Neural cell (in vitro differentiated cells): ENCODE measurements at regions not wholly inside any gene's neighbourhood (a gene's known extent, or its start where the extent isn't known, plus 50 kb on each side); places are given as distances from the start of the nearest gene placed in this dataset.

Source experiments
- H2AFZ ChIP-seq: fragments of 200-600, 300-800 bp; sonication (generic), shearing (Covaris generic); 2 replicates; pipeline ENCODE4 v1.6.0; 2014; ENCODE audit warnings: low read depth, mild to moderate bottlenecking, antibody characterized with exemption, low read length, moderate library complexity
- H3F3A ChIP-seq: fragments of 200-600 bp; shearing (Covaris generic); 2 replicates; pipeline ENCODE4 v1.6.1; 2016; ENCODE audit warnings: mild to moderate bottlenecking, moderate library complexity, mixed read lengths, antibody characterized with exemption, low read length; ENCODE audit not compliant: insufficient read depth, poor library complexity, severe bottlenecking
- H3K27ac ChIP-seq: fragments of 200-600, 300-800 bp; sonication (generic), shearing (Covaris generic); 2 replicates; pipeline ENCODE4 v1.5.1; 2014; ENCODE audit warnings: mild to moderate bottlenecking, low read length, moderate library complexity
- H3K27me3 ChIP-seq: fragments of 300-800, 200-600 bp; sonication (generic), shearing (Covaris generic); 2 replicates; pipeline ENCODE4 v1.6.0; 2014; ENCODE audit warnings: mild to moderate bottlenecking, low read depth, low read length, moderate library complexity; ENCODE audit not compliant: insufficient read depth
- H3K36me3 ChIP-seq: fragments of 300-800, 200-600 bp; sonication (generic), shearing (Covaris generic); 2 replicates; pipeline ENCODE4 v1.5.1; 2014; ENCODE audit warnings: mild to moderate bottlenecking, antibody characterized with exemption, low read length, moderate library complexity; ENCODE audit not compliant: insufficient read depth
- H3K4me2 ChIP-seq: fragments of 300-800, 200-600 bp; sonication (generic), shearing (Covaris generic); 2 replicates; pipeline ENCODE4 v1.6.0; 2014; ENCODE audit warnings: mild to moderate bottlenecking, low read length
- H3K4me3 ChIP-seq: fragments of 300-800, 200-600 bp; sonication (generic), shearing (Covaris generic); 2 replicates; pipeline ENCODE4 v1.5.1; 2014; ENCODE audit warnings: mild to moderate bottlenecking, low read length, moderate library complexity
- H3K79me2 ChIP-seq: fragments of 200-600 bp; shearing (Covaris generic); replicated peaks from 2 replicates; pipeline ENCODE4 v1.6.0; 2014; ENCODE audit warnings: mild to moderate bottlenecking, low read length, moderate library complexity; ENCODE audit not compliant: insufficient read depth
- H3K9ac ChIP-seq: fragments of 300-800, 200-600 bp; sonication (generic), shearing (Covaris generic); 2 replicates; pipeline ENCODE4 v1.6.1; 2016; ENCODE audit warnings: mild to moderate bottlenecking, low read length, mixed read lengths
- H3K9me2 ChIP-seq: fragments of 200-600 bp; shearing (Covaris generic); 2 replicates; pipeline ENCODE4 v1.6.1; 2016; ENCODE audit warnings: mild to moderate bottlenecking, low read length, mixed read lengths; ENCODE audit not compliant: insufficient read depth
- H3K9me3 ChIP-seq: fragments of 200-600, 300-800 bp; sonication (generic), shearing (Covaris generic); 2 replicates; pipeline ENCODE4 v1.6.1; 2016; ENCODE audit warnings: mild to moderate bottlenecking, mixed run types, low read length, moderate library complexity, mixed read lengths
- H4K20me1 ChIP-seq: fragments of 200-600 bp; shearing (Covaris generic); 2 replicates; pipeline ENCODE4 v1.6.1; 2016; ENCODE audit warnings: mild to moderate bottlenecking, mixed run types; ENCODE audit not compliant: insufficient read depth
- EP300 ChIP-seq: fragments of 450-650 bp; conservative IDR thresholded peaks from 2 replicates; pipeline ENCODE4 v1.6.1; 2014; ENCODE audit warnings: antibody characterized with exemption, mild to moderate bottlenecking, moderate library complexity; ENCODE audit not compliant: poor library complexity, severe bottlenecking
- EZH2 ChIP-seq: fragments of 200-600, 300-800 bp; shearing (Covaris generic), sonication (generic); IDR thresholded peaks from 2 replicates; pipeline ENCODE4 v1.6.1; 2014; ENCODE audit warnings: antibody characterized with exemption, low read length, borderline replicate concordance, mild to moderate bottlenecking; ENCODE audit not compliant: insufficient read depth, poor library complexity, severe bottlenecking
- MXI1 ChIP-seq: fragments of 450-650 bp; conservative IDR thresholded peaks from 2 replicates; pipeline ENCODE4 v1.6.1; 2014; ENCODE audit warnings: antibody characterized with exemption, mild to moderate bottlenecking; ENCODE audit not compliant: poor library complexity, severe bottlenecking
- POLR2AphosphoS5 ChIP-seq: IDR thresholded peaks from 2 replicates; pipeline ENCODE4 v1.6.1; 2012
- RAD21 ChIP-seq: fragments of 450-650 bp; conservative IDR thresholded peaks from 2 replicates; pipeline ENCODE4 v1.6.1; 2014; ENCODE audit warnings: antibody characterized with exemption, mild to moderate bottlenecking, moderate library complexity
- SMC3 ChIP-seq: fragments of 450-650 bp; conservative IDR thresholded peaks from 2 replicates; pipeline ENCODE4 v1.6.1; 2014; ENCODE audit warnings: antibody characterized with exemption, mild to moderate bottlenecking, moderate library complexity; ENCODE audit not compliant: poor library complexity
- TAF1 ChIP-seq: IDR thresholded peaks from 2 replicates; pipeline ENCODE4 v1.6.1; 2012; ENCODE audit warnings: low read depth
- TF ChIP-seq, protein P1 (sequence below): fragments of 450-650 bp; IDR thresholded peaks from 2 replicates; pipeline ENCODE4 v1.5.1; 2014; ENCODE audit warnings: antibody characterized with exemption, mild to moderate bottlenecking, moderate library complexity; ENCODE audit not compliant: poor library complexity, severe bottlenecking
- TF ChIP-seq, protein P2 (sequence below): IDR thresholded peaks from 2 replicates; pipeline ENCODE4 v1.6.1; 2012; ENCODE audit warnings: borderline replicate concordance

DNA sequence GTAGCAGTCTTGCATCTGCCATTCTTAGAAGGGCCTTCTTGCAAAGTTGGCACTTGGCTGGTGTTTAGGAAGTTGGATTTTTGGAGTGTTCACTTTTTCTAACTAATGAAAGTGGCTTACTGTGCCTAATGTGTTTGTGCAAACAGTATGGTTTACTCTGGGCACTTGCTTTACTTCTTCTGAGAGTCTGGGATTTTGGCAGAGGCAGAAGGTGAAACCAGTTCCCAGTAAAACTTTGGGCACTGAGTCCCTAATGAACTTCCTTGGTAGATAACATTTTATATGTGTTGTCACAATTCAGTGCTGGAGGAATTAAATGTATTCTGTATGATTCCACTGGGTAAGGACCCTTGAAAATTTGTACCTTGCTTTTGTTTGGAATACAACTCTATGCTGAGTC is 155.7 kb downstream of the FAM170A start:
- H2AFZ ChIP-seq = no peak overlapping the region

DNA sequence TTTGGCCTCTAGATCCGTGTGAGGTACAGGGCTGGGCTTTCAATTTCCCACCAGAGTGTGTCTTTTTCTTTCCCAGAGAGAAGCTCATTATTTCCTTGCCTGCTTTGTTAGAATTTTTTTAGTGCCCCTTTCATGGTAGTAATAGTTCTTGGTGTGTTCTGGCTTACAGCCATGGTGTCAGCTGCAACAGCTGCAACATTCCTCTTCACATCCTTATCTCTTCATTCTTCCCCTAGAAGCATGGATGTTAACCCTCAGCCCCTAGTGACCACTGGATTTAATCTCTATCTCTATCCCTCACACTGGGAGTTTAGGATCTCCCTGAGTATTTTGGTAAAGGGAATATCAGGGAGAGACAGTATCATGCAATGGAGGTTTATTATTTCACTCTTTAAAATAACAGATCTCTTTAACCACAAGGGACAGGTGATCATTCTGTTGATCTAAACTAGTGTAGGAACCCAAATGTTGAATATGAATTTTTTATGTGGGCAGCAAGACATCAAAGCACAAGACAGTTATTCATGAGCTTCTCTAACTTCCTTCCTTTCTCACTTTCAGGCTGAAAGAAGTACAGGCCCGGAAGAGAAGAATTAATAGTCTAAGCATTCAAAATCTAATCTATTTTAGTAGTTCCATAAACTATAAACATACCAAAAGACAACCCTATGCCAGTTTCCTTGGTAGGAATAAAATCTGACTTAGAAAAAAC is 160.2 kb downstream of the FAM170A start:
- TF ChIP-seq MXI1 = no peak
- no peak for TF ChIP-seq RAD21
- TF ChIP-seq SMC3 = no peak
- no peak for TF ChIP-seq POLR2AphosphoS5
- no peak for TF ChIP-seq EP300
- no peak for TF ChIP-seq TAF1
- TF ChIP-seq, protein P1, sequence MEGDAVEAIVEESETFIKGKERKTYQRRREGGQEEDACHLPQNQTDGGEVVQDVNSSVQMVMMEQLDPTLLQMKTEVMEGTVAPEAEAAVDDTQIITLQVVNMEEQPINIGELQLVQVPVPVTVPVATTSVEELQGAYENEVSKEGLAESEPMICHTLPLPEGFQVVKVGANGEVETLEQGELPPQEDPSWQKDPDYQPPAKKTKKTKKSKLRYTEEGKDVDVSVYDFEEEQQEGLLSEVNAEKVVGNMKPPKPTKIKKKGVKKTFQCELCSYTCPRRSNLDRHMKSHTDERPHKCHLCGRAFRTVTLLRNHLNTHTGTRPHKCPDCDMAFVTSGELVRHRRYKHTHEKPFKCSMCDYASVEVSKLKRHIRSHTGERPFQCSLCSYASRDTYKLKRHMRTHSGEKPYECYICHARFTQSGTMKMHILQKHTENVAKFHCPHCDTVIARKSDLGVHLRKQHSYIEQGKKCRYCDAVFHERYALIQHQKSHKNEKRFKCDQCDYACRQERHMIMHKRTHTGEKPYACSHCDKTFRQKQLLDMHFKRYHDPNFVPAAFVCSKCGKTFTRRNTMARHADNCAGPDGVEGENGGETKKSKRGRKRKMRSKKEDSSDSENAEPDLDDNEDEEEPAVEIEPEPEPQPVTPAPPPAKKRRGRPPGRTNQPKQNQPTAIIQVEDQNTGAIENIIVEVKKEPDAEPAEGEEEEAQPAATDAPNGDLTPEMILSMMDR = no peak
- TF ChIP-seq, protein P2, sequence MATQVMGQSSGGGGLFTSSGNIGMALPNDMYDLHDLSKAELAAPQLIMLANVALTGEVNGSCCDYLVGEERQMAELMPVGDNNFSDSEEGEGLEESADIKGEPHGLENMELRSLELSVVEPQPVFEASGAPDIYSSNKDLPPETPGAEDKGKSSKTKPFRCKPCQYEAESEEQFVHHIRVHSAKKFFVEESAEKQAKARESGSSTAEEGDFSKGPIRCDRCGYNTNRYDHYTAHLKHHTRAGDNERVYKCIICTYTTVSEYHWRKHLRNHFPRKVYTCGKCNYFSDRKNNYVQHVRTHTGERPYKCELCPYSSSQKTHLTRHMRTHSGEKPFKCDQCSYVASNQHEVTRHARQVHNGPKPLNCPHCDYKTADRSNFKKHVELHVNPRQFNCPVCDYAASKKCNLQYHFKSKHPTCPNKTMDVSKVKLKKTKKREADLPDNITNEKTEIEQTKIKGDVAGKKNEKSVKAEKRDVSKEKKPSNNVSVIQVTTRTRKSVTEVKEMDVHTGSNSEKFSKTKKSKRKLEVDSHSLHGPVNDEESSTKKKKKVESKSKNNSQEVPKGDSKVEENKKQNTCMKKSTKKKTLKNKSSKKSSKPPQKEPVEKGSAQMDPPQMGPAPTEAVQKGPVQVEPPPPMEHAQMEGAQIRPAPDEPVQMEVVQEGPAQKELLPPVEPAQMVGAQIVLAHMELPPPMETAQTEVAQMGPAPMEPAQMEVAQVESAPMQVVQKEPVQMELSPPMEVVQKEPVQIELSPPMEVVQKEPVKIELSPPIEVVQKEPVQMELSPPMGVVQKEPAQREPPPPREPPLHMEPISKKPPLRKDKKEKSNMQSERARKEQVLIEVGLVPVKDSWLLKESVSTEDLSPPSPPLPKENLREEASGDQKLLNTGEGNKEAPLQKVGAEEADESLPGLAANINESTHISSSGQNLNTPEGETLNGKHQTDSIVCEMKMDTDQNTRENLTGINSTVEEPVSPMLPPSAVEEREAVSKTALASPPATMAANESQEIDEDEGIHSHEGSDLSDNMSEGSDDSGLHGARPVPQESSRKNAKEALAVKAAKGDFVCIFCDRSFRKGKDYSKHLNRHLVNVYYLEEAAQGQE = no peak
- TF ChIP-seq EZH2 = no peak
- Histone ChIP-seq H3K79me2 (no peaks in the 10 kb centered on the region), H3K9me3 (no peaks in the 10 kb centered on the region), H3K27ac (no peak overlapping the region), H3K36me3 (no peaks in the 10 kb centered on the region), H2AFZ (no peak overlapping the region), H4K20me1 (no peaks in the 10 kb centered on the region), H3K4me2 (no peak overlapping the region), H3F3A (no peaks in the 10 kb centered on the region), H3K4me3 (no peak overlapping the region), H3K9me2 (no peaks in the 10 kb centered on the region), H3K27me3 (no peaks in the 10 kb centered on the region), H3K9ac (no peak overlapping the region)

More for the DNA sequence above, 155.7 kb downstream of the FAM170A start:
- no peaks in the 10 kb centered on the region for H4K20me1 ChIP-seq
- H3K4me3 ChIP-seq = no peak overlapping the region
- H3K9me3 ChIP-seq = no peaks in the 10 kb centered on the region
- H3F3A ChIP-seq = no peaks in the 10 kb centered on the region
- H3K9ac ChIP-seq = no peak overlapping the region
- no peaks in the 10 kb centered on the region for H3K9me2 ChIP-seq
- H3K27ac ChIP-seq = no peak overlapping the region
- no peak overlapping the region for H3K4me2 ChIP-seq
- no peaks in the 10 kb centered on the region for H3K27me3 ChIP-seq
- no peaks in the 10 kb centered on the region for H3K79me2 ChIP-seq
- H3K36me3 ChIP-seq = no peaks in the 10 kb centered on the region
- TF ChIP-seq SMC3 (no peak), RAD21 (no peak), POLR2AphosphoS5 (no peak)
